GM18858 (cell line): ENCODE measurements at regions not wholly inside any gene's neighbourhood (a gene's known extent, or its start where the extent isn't known, plus 50 kb on each side); places are given as distances from the start of the nearest gene placed in this dataset.
A peak's percentile ranks its signal among the peaks of the same experiment; 100 is the strongest.

Experiments used
- ATAC-seq: cut with Tn5 transposase; IDR thresholded peaks from one replicate; pipeline ENCODE4 v1.9.1; 2021; ENCODE audit not compliant: unreplicated experiment

DNA sequence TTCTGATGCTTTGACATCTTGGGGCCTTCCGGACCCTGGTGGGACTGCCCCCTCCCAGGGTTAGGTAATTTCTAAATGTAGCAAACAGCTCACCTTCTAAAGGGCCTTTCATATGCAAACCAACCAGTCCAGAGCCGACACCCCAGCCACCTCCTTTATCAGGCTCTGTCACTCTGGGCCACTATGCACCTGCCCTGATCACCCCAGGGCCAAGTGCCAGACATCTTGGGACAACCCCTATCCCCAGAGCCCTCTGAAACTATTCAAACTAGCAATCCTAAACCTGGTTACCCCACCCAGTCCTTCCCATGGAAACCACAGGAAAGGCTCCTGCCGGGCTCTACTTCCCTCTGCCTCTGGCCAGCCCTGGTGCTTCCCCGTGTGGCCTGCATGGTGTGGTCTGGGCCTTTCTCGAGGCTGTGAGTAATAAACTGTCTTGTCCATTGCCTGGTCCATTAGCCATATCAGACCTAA lies 91.2 kb upstream of the TNRC6C start:
- ATAC-seq = no peak

DNA sequence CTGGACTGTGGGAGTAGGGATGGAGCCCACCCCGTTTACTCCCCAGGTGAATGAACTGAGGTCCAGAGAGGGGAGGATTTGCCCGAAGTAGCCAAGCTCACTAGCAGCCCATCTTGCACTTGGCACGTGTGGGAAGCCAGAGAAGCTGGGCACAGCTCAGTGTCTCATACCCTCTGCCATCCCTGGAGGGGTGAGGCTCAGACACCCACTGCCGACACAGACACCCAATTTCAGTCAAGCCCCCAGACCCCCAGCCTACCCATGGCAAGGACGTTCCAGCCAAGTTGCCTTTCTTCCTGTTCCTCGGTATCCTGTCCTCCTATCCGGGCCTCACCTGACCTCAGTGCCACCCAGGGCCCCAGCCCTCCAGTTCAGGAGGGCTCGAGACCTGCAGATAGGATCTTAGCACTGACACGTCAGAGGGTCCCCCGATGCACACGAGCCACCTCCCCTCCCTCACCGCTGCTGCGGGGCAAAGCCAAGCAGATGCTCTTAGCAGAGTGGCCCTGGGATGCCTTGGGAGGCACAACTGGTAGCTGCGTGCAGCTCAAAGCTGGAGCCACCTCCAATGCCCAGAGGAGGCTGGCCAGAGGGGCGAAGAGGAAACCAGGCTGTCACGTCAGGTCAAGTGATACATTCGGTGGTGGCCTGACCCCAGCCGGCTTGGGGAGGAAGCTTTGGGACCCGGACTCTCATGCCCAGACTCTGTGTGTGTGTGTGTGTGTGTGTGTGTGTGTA lies 90.4 kb upstream of the TNRC6C start:
- ATAC-seq = no peak

DNA sequence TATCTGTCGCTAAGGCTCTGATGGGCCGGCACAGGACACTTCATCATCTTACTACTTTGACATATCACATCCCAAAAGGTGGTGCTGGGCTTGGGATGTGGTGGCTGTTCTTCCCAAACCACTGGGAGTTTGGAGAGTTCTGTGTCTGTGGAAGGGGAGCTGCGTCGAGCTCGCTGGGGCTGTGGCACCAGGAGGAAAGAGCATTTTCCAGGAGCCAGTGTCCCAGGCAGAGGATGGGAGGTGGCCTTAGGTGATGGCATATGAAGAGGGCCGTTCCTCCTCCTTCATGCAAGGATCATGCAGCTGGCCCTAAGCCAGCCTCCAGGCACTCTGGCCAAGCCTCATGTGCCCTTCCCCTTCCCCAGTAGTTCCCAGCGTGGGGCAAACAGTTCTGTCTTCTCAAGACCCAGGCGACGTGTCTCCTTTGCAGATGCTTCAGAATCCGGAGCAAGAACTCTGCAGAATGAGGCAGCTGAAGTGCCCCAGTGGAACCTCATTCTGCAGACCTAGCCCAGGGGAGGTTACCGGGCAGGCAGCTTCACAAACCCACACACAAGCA lies 89.4 kb upstream of the TNRC6C start:
- no peak for ATAC-seq

DNA sequence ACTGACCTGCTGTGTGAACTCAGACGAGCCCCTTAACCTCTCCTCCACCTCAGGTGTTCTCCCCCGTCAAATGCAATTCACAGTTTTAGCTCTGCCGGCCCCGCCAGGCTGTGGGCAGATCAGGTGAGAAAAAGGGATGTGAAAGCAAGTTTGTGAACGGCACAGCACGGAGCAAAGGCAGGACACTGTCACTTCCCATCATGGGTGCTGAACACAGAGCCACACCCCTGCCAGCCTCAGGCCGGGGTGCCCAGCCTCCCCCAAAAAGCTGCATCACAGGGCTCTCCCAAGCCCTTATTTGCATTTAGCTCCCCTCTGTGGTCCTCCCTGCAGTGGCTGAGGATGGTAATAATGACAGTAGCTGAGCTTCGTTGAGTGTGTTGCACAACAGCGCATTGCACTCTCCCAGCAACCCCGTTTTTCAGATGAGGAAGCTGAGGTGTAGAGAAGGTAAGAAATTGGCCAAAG lies 88.8 kb upstream of the TNRC6C start:
- peak; percentile 63 for ATAC-seq

DNA sequence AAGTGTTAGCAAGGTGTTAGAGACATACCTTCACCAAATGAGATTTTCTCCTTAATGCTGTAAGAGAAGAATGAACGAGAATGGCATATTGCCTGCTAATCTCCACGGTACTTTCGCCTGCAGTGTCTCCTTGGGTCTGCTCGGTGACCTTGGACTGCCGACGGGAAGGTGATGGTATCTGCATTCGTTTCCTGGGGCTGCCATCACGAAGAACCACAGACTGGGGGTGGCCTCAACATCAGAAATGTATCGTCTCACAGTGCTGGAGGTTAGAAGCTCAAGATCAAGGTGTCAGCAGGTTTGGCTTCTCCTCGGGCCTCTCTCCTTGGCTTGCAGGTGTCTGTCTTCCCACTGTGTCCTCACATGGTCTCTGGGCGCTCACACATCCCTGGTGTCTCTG lies 86.3 kb upstream of the TNRC6C start:
- ATAC-seq = no peak

DNA sequence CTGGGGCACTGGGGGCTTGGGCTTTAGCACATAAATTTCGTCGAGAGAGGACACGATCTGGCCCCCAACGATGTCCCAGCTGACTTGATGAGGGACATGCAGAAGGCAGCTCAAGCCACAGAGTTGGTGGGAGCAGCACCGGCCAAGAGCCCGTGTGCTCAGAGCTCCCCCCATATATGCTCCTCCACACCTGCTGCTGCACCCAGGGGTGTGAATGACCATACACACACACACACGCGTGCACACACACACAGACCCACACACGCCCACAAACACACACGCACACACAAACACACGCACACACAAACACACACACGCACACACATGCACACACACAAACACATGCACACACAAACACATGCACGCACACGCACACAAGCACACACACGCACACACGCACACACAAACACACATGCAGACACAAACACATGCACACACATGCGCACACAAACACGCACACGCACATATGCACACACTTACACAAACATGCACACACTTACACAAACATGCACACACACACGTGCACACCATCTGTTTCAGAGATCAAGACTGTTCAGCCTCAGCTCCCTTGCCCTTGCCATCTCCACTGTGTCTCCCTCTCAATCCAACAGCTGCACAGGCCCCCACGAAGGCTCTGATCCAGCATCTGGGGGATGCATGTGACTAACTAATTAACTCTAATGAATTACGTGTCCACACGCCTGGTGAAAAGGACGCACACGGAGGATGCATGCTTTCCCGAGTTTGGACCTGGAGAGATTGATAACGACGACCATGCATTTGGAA lies 85.6 kb upstream of the TNRC6C start:
- ATAC-seq = no peak

DNA sequence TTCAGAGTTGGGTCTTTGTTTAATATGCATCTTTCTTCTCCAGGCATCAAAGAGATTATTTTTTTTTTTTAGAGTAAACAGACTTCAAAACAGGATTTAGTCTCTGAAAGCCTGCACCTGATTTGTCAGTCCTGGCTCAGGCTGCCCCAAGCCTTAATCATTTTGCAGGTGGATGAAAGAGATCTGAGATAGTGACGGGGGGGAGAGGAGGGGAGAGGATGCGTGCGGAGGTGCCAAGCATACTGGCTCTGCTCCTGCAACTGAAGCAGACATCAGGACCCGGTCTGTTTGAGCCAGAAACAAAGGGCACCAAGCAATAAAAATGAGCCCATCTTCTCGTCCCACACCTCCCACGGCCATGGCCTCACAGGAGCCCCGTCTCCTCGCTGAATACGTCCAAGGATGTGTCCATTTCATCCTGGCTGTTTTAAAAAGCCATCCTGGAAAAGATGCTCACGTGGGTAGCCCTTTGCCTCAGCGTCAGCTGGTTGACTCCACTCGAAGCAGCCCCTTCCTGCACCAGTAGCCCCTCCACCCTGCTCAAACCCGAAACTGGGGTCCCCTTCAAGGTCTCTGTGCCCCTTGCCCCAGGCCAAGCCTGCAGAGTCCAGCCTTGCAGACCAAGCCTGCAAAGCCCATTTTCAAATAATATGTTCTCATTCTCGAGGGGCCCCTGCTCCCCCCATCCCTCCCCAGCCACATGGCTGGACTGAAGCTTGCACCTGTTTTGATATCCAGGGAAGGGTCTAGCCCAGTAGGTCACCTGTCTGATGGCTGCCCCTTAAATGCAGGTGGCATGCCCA lies 84.8 kb upstream of the TNRC6C start:
- no peak for ATAC-seq

DNA sequence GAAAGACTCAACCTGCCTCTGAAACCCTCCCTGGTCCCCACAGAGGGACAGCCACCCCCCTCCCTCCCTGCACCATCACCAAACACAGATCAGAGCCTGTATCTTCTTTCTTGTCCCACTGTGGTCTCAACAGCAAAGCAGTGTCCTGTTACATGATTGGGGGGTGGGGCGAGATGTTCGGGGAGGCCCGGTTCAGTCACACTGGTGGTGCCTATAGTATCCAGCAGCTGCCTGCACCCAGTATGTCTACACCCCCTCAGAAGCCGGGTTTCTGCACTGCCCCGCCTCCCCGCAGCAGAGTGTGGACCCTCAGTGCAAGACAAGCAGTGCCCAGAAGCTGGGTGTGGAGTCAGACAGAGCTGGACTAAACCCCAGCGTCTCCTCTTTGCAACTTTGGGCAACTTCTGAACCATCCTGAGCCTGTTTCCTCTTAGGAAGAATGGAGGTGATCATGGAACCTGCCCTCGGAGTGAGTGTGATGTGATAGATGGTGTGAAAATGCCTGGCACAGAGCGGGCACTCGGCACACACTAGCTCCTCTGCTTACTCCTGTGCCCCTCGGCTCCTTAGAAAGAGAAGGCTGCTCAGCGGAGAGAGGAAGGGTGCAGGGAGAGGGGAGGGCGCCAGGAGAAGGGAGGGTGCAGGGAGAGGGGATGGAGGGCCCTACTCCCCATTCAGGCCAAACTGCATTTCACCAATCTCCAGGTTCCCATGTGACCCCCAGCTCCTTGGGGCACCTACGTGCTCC lies 84.0 kb upstream of the TNRC6C start:
- ATAC-seq = no peak

DNA sequence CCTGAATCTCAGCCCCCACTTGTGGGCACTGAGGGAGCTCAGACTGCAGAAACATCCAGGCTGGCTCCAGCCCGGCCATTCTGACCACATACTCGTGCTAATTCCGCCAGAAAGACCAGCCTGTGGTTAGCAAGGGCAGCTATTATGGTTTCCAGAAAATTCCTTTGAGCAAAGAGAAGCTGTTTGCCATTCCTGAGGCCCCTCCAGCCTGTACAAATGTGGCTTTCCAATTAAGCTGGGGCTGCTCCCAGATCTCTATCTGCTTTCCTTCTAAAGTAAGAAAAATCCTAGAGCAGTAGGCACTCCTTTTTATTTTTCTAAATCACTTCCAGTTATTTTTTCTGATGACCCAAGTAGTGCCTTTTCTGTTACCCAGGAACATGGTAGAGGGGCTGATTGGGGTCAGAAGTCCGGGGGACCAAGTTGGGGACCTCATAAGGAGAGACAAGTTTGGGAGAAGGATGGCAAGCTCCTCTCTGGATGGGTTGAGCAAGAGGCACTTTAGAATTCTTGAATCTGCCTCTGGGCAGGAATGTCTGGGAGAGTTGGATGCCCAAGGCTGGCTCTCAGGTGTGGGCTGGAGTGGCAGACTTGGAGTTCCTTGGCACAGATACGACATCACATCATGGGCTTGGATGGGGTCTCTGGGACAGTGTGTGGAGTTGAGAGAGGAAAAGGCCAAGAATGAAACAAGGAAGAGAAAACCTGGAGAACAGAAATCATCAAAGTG lies 83.3 kb upstream of the TNRC6C start:
- no peak for ATAC-seq

DNA sequence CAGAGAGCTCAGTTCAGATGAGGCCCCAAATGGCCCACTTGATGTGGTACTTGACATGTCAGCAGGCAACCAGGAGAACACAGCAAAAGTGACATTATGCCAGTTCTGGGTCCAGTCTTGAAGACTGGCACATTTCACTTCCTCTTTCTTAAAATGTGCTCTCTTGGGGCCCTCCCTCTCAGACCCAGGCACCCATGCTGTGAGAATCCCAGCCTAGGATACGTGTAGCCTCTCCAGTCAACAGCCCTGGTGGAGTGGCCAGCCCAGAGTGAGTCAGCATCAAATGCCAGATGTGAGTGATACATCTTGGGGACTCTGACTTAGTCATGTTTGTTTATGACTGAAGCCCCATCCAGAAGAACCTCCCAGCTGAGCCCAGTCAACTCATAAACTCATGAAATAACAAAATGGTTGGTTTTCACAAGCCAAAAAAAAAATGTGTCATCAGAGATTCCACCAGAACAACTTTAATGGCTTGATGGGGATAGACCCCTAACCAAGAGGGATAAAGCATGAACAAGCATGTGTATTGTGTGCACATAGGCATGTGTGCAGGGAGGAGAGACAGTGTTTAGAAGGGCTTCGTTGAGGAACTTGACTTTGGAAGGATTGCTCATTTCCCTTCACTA lies 82.5 kb upstream of the TNRC6C start:
- no peak for ATAC-seq

DNA sequence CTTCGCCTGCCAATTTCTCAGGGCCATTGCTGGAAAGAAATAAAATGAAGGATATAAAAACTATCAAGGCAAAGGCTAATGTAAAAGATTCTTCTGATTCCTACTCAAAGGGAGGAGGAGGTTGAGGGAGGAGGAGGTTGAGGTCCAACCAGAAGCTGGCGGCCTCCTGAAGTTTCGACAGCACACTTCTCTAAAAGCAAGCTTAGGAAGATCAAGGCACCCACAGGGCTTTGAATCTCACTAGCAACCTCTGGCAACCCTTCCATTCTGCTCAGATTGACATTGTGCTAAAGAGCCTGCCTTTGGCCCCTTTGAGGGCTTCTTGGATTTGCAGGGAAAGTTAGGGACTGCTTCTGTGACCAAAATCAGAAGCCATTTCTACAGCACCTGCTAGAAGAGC lies 81.5 kb upstream of the TNRC6C start:
- no peak for ATAC-seq

DNA sequence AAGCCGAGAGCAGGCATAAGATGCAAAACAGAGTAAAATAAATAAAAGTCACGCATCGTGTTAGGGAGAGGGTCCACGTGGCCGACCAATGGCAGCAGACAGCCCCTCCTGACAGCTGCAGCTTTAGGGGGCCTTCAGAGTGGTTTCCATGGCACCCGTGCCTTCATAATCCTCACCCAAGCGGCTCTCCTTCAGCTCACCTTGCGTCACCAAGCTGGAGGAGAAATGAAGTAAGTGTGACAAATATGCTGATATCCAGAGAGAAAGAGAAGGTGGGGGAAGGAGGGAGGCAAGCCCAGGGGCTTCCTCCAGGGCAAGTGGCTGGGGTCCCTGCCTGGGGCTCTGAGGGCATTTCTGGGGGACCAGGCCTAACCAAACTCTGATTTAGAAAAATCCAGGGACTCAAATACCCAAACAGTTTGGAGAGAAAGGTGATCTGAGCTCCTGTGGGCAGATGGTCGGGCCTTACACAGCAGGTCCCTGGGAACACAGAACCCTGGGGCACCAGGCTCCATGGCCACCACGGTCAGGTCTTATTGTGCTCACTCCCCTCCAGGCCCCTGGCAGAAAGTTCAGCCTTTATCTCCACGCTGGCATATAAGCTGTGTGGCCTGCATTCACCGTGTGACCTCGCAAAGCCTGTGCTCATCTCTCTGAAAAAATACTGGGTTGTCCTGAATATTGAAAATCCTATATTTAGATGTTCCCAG lies 80.7 kb upstream of the TNRC6C start:
- no peak for ATAC-seq

DNA sequence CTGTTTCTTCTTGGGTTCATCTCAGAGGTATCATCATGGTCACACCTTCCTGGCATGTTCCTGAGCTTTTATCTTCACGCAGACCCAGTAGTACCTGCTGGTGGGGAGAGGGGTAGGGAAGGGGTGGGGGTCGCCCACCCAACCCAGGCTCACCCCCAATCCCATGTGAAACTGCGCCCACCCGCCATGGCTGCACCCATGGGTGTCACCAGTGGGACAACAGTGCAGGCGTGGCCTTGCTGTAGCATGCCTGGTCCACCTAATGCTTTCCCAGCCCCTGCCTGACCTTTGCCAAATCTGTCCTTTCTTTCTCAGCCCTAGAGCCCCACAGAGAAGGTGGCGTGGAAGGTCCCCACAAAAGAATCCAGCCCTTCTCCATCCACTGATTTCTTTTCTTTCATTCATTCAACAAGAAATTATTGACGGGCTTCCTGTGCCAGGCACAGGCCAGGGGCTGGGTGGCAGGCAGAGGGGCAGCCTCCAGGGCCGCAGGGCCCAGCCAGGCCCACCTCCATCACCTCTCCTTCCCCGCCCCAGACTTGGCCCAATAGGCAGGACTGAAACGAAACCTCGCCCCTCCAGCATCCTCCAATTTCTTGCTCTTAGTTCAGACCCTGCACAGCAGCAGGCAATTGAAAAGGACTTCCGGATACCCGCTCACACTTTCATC lies 79.1 kb upstream of the TNRC6C start:
- ATAC-seq = no peak

DNA sequence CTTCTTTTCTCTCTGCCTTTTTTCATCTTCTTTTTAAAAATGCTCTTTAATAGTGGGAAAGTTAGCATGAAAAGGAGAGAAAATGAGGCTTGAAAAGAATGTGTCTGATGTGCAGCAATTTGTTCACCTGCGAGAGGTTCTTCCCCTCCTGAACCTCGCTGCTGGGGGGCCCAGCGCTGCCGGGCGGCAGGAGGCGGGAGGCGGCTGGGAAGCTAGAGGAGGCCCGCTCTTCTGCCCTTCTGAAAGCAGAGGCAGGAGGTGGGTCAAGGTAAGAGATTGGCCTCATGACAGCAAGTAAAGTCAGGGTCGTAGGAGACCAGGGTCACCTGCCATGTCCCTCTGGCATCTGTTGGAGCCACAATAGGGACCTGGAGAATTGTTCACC lies 78.6 kb upstream of the TNRC6C start:
- no peak for ATAC-seq

DNA sequence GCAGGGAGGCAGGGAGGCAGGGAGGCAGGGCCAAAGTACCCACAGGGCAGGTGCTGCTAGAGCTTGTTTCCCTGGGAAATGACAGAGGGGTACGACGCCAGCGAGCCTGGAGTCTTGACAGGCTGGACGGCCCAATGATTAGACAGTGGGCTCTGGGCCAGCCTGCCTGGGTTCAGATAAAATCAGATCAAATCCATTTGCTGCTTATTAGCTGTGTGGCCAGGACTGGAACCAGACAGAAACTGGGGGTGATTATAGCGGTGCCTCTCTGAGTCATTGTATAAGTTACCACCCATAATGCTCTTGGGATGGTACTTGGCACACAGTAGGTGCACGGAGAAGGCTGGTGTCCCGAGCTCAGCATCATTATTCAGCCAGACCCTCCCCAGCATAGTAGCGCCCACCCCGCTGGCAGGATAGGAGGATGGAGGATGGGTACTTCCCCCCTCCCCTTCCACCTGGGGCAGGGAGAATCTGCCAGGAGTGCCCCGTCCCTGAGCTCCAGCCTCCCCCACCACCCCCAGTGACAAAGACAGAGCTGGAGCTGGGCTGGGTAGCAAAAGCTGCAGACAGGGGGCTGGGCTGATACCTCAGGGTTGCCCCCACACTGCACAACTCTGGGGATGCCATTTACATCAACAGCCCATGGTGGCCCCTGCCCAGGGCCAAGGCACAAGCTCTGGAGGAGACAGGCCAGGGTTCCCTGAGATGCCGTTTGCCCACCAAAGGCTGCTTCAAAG lies 77.6 kb upstream of the TNRC6C start:
- ATAC-seq = no peak

DNA sequence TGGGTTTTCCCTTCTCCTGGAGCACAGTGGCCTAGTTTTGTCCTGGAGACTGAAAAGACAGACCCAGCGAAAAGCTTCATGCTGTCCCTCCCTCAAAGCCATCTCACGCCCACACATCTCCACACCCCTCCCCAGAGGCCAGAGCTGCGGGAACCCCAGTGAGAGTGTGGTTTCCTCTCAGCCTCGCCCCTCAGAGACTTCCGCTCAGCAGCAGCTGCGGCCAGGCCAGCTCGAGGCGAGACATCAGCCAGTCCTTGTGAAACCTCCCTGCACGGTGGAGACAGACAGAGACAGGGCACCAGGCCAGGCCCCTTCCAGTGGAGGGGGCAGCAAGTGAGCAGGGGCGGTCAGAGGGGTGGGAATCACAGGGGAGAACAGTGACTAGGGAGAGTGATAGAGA lies 77.0 kb upstream of the TNRC6C start:
- ATAC-seq = peak; percentile 57

DNA sequence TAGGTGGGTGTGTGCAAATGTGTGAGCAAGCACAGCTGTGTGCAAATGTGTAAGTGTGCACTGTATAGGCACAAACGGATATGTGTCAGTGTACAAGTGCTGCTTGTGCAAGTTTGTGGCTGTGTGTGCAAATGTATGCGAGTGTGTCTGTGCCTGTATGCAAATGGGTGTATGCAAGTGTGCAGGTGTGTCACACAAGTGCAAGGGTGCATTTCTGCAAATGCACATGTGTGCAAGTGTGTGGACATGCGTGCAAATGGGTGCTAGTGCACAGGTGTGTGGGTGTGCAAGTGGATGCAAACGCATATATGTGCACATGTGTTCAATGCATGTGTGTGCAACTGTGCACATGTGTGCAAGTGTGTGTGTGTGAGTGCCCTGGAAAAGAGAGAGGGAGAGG lies 76.5 kb upstream of the TNRC6C start:
- no peak for ATAC-seq
